ENCODE measurements at regions not wholly inside any gene's neighbourhood (a gene's known extent, or its start where the extent isn't known, plus 50 kb on each side); places are given as distances from the start of the nearest gene placed in this dataset.

- Mint-ChIP-seq H3K4me3 (no peak overlapping the region), H3K36me3 (ENCODE audit: low read depth) (no peaks in the 10 kb centered on the region), H3K27ac (ENCODE audit: unreplicated experiment) (no peak overlapping the region), H3K27me3 (ENCODE audit: low read depth) (no peaks in the 10 kb centered on the region), H3K4me1 (no peaks in the 10 kb centered on the region), H3K9me3 (peaks cover 3% of the 10 kb centered on the region)
- no peak for TF ChIP-seq CTCF (conservative IDR thresholded peaks at IDR 0.05)
- DNase-seq (ENCODE audit: low read depth, low spot score), result no peak
Measured at GRCh38 chr3:25854635-25855034, 64.7 kb downstream of the OXSM start.

GRCh38 chr3:25855266-25855784, 65.4 kb downstream of the OXSM start:
- H3K27me3 Mint-ChIP-seq (ENCODE audit: low read depth), result no peaks in the 10 kb centered on the region
- no peaks in the 10 kb centered on the region for H3K36me3 Mint-ChIP-seq (ENCODE audit: low read depth)
- no peak for TF ChIP-seq CTCF (conservative IDR thresholded peaks at IDR 0.05)
- no peak overlapping the region for H3K27ac Mint-ChIP-seq (ENCODE audit: unreplicated experiment)
- H3K4me1 Mint-ChIP-seq, result no peaks in the 10 kb centered on the region
- no peak overlapping the region for H3K4me3 Mint-ChIP-seq
- no peak for DNase-seq (ENCODE audit: low read depth, low spot score)
- H3K9me3 Mint-ChIP-seq, result peaks cover 10% of the 10 kb centered on the region

GRCh38 chr3:25856902-25857518, 67.1 kb downstream of the OXSM start:
- no peak overlapping the region for H3K4me3 Mint-ChIP-seq
- H3K27ac Mint-ChIP-seq (ENCODE audit: unreplicated experiment), result no peak overlapping the region
- peaks cover 8% of the 10 kb centered on the region for H3K9me3 Mint-ChIP-seq
- no peaks in the 10 kb centered on the region for H3K36me3 Mint-ChIP-seq (ENCODE audit: low read depth)
- no peak for DNase-seq (ENCODE audit: low read depth, low spot score)
- H3K4me1 Mint-ChIP-seq, result no peaks in the 10 kb centered on the region
- H3K27me3 Mint-ChIP-seq (ENCODE audit: low read depth), result no peaks in the 10 kb centered on the region
- TF ChIP-seq CTCF (conservative IDR thresholded peaks at IDR 0.05), result peak; percentile 76

GRCh38 chr3:25861566-25861965, 71.7 kb downstream of the OXSM start:
- Mint-ChIP-seq H3K9me3 (peaks cover 11% of the 10 kb centered on the region), H3K36me3 (ENCODE audit: low read depth) (no peaks in the 10 kb centered on the region), H3K27ac (ENCODE audit: unreplicated experiment) (no peak overlapping the region), H3K4me1 (no peaks in the 10 kb centered on the region), H3K4me3 (no peak overlapping the region), H3K27me3 (ENCODE audit: low read depth) (no peaks in the 10 kb centered on the region)
- DNase-seq (ENCODE audit: low read depth, low spot score), result no peak
- no peak for TF ChIP-seq CTCF (conservative IDR thresholded peaks at IDR 0.05)

GRCh38 chr3:25863011-25863415, 73.1 kb downstream of the OXSM start:
- no peaks in the 10 kb centered on the region for H3K4me1 Mint-ChIP-seq
- no peak for DNase-seq (ENCODE audit: low read depth, low spot score)
- peaks cover 11% of the 10 kb centered on the region for H3K9me3 Mint-ChIP-seq
- no peak overlapping the region for H3K4me3 Mint-ChIP-seq
- no peak for TF ChIP-seq CTCF (conservative IDR thresholded peaks at IDR 0.05)
- no peaks in the 10 kb centered on the region for H3K36me3 Mint-ChIP-seq (ENCODE audit: low read depth)
- H3K27me3 Mint-ChIP-seq (ENCODE audit: low read depth), result no peaks in the 10 kb centered on the region
- no peak overlapping the region for H3K27ac Mint-ChIP-seq (ENCODE audit: unreplicated experiment)

Data from neural crest cell (in vitro differentiated cells).